H1 (cell line): ENCODE measurements at regions not wholly inside any gene's neighbourhood (a gene's known extent, or its start where the extent isn't known, plus 50 kb on each side); places are given as distances from the start of the nearest gene placed in this dataset.

ENCODE experiments used
- CTCF ChIA-PET: fragments of 300-600 bp; sonication (Branson Sonifier 250); formaldehyde crosslinking; loops from one replicate; lab custom pipeline; 2021; ENCODE audit not compliant: partially characterized antibody; lab: Charles Lee
- POLR2A ChIA-PET: fragments of 300-600 bp; sonication (Branson Sonifier 250); formaldehyde crosslinking; loops from one replicate; lab custom pipeline; 2021; ENCODE audit warnings: inconsistent platforms; ENCODE audit not compliant: partially characterized antibody; lab: Charles Lee
- DNase-seq, 2 experiments: peaks; one replicate each; pipeline versions ENCODE4 v3.0.0 to v3.0.0-alpha.2; 2010 to 2022; ENCODE audit warnings: low spot score in 2 of 2, low read depth in 1 of 2, mixed read lengths in 1 of 2
- FAIRE-seq: peaks from 2 replicates; lab custom pipeline; 2011; peaks lifted over from hg19 to GRCh38; lab: Jason Lieb, UNC
- H2AFZ ChIP-seq: 2 replicates; pipeline ENCODE4 v1.8.1; 2012; ENCODE audit warnings: low read length, inconsistent platforms
- H2AK5ac ChIP-seq: 2 replicates; pipeline ENCODE4 v1.6.1; 2013; ENCODE audit warnings: low read depth, low read length
- H2BK120ac ChIP-seq: replicated peaks from 2 replicates; pipeline ENCODE3; 2013; ENCODE audit warnings: low read depth, low read length, inconsistent platforms
- H2BK12ac ChIP-seq: 2 replicates; pipeline ENCODE4 v1.6.1; 2013; ENCODE audit warnings: low read depth, low read length
- H2BK15ac ChIP-seq: 2 replicates; pipeline ENCODE4 v1.6.1; 2013; ENCODE audit warnings: low read length
- H2BK20ac ChIP-seq: 2 replicates; pipeline ENCODE4 v1.6.1; 2013; ENCODE audit warnings: low read length
- H2BK5ac ChIP-seq: 2 replicates; pipeline ENCODE4 v1.6.1; 2013; ENCODE audit warnings: low read depth, low read length
- H3K14ac ChIP-seq: 2 replicates; pipeline ENCODE4 v1.6.1; 2013; ENCODE audit warnings: inconsistent platforms; ENCODE audit not compliant: insufficient read length
- H3K18ac ChIP-seq: 2 replicates; pipeline ENCODE4 v1.6.1; 2013; ENCODE audit warnings: low read length; ENCODE audit errors: extremely low read depth
- H3K23ac ChIP-seq: 2 replicates; pipeline ENCODE4 v1.6.1; 2013; ENCODE audit warnings: inconsistent platforms; ENCODE audit not compliant: insufficient read length
- H3K23me2 ChIP-seq: 2 replicates; pipeline ENCODE4 v1.6.1; 2013; ENCODE audit warnings: low read depth, low read length
- H3K27ac ChIP-seq: 2 replicates; pipeline ENCODE4 v1.6.1; 2011; ENCODE audit warnings: low read depth, low read length, inconsistent platforms
- H3K27me3 ChIP-seq, 4 experiments: replicated peaks in 1 of 4; 1 replicate in 1 of 4; 2 replicates in 3 of 4; pipeline versions ENCODE4 v1.6.1 to v1.8.1; 2011 to 2013; ENCODE audit warnings: low read length in 3 of 4, mild to moderate bottlenecking in 3 of 4, inconsistent platforms in 2 of 4, mixed read lengths in 2 of 4, moderate library complexity in 1 of 4; ENCODE audit not compliant: control insufficient read depth in 3 of 4, insufficient read depth in 3 of 4; ENCODE audit errors: extremely low read depth in 1 of 4
- H3K36me3 ChIP-seq, 4 experiments: 2 replicates each; pipeline versions ENCODE4 v1.6.1 to v1.8.1; 2011 to 2013; ENCODE audit warnings: mild to moderate bottlenecking in 4 of 4, low read length in 3 of 4, moderate library complexity in 2 of 4, control low read depth in 1 of 4, inconsistent platforms in 1 of 4; ENCODE audit not compliant: insufficient read depth in 4 of 4, control insufficient read depth in 2 of 4
- H3K4ac ChIP-seq: replicated peaks from 2 replicates; pipeline ENCODE3; 2013; ENCODE audit warnings: low read length, low read depth, mixed read lengths, inconsistent platforms; ENCODE audit not compliant: insufficient read length
- H3K4me1 ChIP-seq, 4 experiments: replicated peaks in 1 of 4; 1 replicate in 1 of 4; 2 replicates in 3 of 4; pipeline versions ENCODE4 v1.6.1 to v1.8.1; 2011 to 2013; ENCODE audit warnings: low read length in 3 of 4, inconsistent platforms in 2 of 4, mixed read lengths in 1 of 4; ENCODE audit not compliant: insufficient read depth in 4 of 4, control insufficient read depth in 3 of 4
- H3K4me2 ChIP-seq, 2 experiments: 2 replicates each; pipeline versions ENCODE4 v1.6.1 to v1.8.1; 2011 to 2013; ENCODE audit warnings: low read depth in 2 of 2, low read length in 2 of 2, control low read depth in 1 of 2, inconsistent platforms in 1 of 2, mild to moderate bottlenecking in 1 of 2; ENCODE audit not compliant: insufficient read depth in 1 of 2
- H3K4me3 ChIP-seq, 4 experiments: fragments of 200-600, 300-600 bp in 1 of 4; sonication (generic), shearing (Covaris generic), sonication (Bioruptor Twin) in 1 of 4; 2 replicates each; pipeline versions ENCODE4 v1.5.1 to v1.8.1; 2011 to 2016; ENCODE audit warnings: low read length in 4 of 4, low read depth in 3 of 4, control low read depth in 2 of 4, inconsistent platforms in 2 of 4, mild to moderate bottlenecking in 2 of 4, mixed read lengths in 1 of 4, moderate library complexity in 1 of 4; ENCODE audit not compliant: insufficient read depth in 2 of 4; ENCODE audit errors: extremely low read depth in 1 of 4
- H3K56ac ChIP-seq: replicated peaks from 2 replicates; pipeline ENCODE3; 2013; ENCODE audit warnings: low read depth, mild to moderate bottlenecking, mixed read lengths, low read length, inconsistent platforms; ENCODE audit not compliant: insufficient read length
- H3K79me1 ChIP-seq: 2 replicates; pipeline ENCODE4 v1.6.1; 2013; ENCODE audit warnings: low read depth, low read length, control low read depth
- H3K79me2 ChIP-seq, 2 experiments: 2 replicates each; pipeline versions ENCODE4 v1.6.1 to v1.8.1; 2012 to 2013; ENCODE audit warnings: low read length in 2 of 2, mild to moderate bottlenecking in 2 of 2, inconsistent platforms in 1 of 2; ENCODE audit not compliant: insufficient read depth in 2 of 2, control insufficient read depth in 1 of 2
- H3K9ac ChIP-seq, 4 experiments: replicated peaks in 1 of 4; 1 replicate in 1 of 4; 2 replicates in 3 of 4; pipeline versions ENCODE4 v1.6.1 to v1.8.1; 2011 to 2013; ENCODE audit warnings: low read depth in 3 of 4, low read length in 3 of 4, control low read depth in 2 of 4, mild to moderate bottlenecking in 2 of 4, moderate library complexity in 2 of 4, inconsistent platforms in 1 of 4; ENCODE audit errors: extremely low read depth in 1 of 4
- H3K9me3 ChIP-seq, 2 experiments: 2 replicates each; pipeline versions ENCODE4 v1.6.1 to v1.8.1; 2012 to 2013; ENCODE audit warnings: mild to moderate bottlenecking in 2 of 2, moderate library complexity in 2 of 2, control low read depth in 1 of 2, inconsistent platforms in 1 of 2, low read depth in 1 of 2, low read length in 1 of 2, mixed read lengths in 1 of 2; ENCODE audit not compliant: insufficient read depth in 2 of 2
- H4K20me1 ChIP-seq, 2 experiments: replicated peaks in 1 of 2; 2 replicates each; pipeline versions ENCODE3 to v1.8.1; 2011 to 2013; ENCODE audit warnings: inconsistent platforms in 2 of 2, low read length in 2 of 2, mild to moderate bottlenecking in 1 of 2; ENCODE audit not compliant: insufficient read depth in 2 of 2, control insufficient read depth in 1 of 2
- H4K5ac ChIP-seq: 2 replicates; pipeline ENCODE4 v1.6.1; 2013; ENCODE audit warnings: low read length, low read depth, mixed read lengths, inconsistent platforms; ENCODE audit not compliant: insufficient read length
- H4K8ac ChIP-seq: 2 replicates; pipeline ENCODE4 v1.8.0; 2013; ENCODE audit warnings: mild to moderate bottlenecking, moderate library complexity, low read length, inconsistent platforms; ENCODE audit not compliant: insufficient read depth; ENCODE audit errors: extremely low read depth
- H4K91ac ChIP-seq: replicated peaks from 2 replicates; pipeline ENCODE3; 2013; ENCODE audit warnings: low read length, mixed read lengths, inconsistent platforms; ENCODE audit not compliant: insufficient read length
- BRCA1 ChIP-seq: IDR thresholded peaks from 2 replicates; pipeline ENCODE4 v1.6.1; 2012; ENCODE audit warnings: low read depth, low read length, improper control_type of control experiment
- CBX8 ChIP-seq: fragments of 300-800, 300-1000 bp; sonication (generic); IDR thresholded peaks from 2 replicates; pipeline ENCODE4 v1.7.1; 2016; ENCODE audit warnings: low read depth, low read length, borderline replicate concordance
- GABPA ChIP-seq: IDR thresholded peaks from 2 replicates; pipeline ENCODE4 v1.6.1; 2011; ENCODE audit warnings: mild to moderate bottlenecking, low read length, moderate library complexity, borderline replicate concordance; ENCODE audit not compliant: insufficient read depth
- JUN ChIP-seq: IDR thresholded peaks from 2 replicates; pipeline ENCODE4 v1.6.1; 2011; ENCODE audit warnings: low read depth, mild to moderate bottlenecking, improper control_type of control experiment, low read length
- KDM1A ChIP-seq: fragments of 200-600, 300-600 bp; sonication (generic); IDR thresholded peaks from 2 replicates; pipeline ENCODE4 v1.7.1; 2016; ENCODE audit warnings: mild to moderate bottlenecking, low read length, borderline replicate concordance
- KDM5A ChIP-seq: fragments of 200-600 bp; IDR thresholded peaks from 2 replicates; pipeline ENCODE4 v1.7.1; 2012; ENCODE audit warnings: mild to moderate bottlenecking, low read length, inconsistent platforms, mixed read lengths
- NANOG ChIP-seq: IDR thresholded peaks from 2 replicates; pipeline ENCODE4 v1.6.1; 2011; ENCODE audit warnings: low read length, low read depth, mild to moderate bottlenecking, inconsistent platforms; ENCODE audit not compliant: insufficient read depth, poor library complexity, severe bottlenecking
- RAD21 ChIP-seq, 2 experiments: IDR thresholded peaks in 1 of 2; conservative IDR thresholded peaks in 1 of 2; 2 replicates each; pipeline ENCODE4 v1.6.1; 2011; ENCODE audit warnings: low read depth in 2 of 2, low read length in 2 of 2, improper control_type of control experiment in 1 of 2, inconsistent platforms in 1 of 2, mild to moderate bottlenecking in 1 of 2, moderate library complexity in 1 of 2
- SP2 ChIP-seq: IDR thresholded peaks from 2 replicates; pipeline ENCODE4 v1.6.1; 2012; ENCODE audit warnings: mild to moderate bottlenecking, low read length, inconsistent platforms
- SP4 ChIP-seq: IDR thresholded peaks from 2 replicates; pipeline ENCODE4 v1.6.1; 2012; ENCODE audit warnings: low read length, inconsistent platforms
- SRF ChIP-seq: IDR thresholded peaks from 2 replicates; pipeline ENCODE4 v1.6.1; 2011; ENCODE audit warnings: mild to moderate bottlenecking, low read depth, low read length, moderate library complexity
- TBP ChIP-seq: IDR thresholded peaks from 2 replicates; pipeline ENCODE4 v1.6.1; 2011; ENCODE audit warnings: low read depth, low read length, improper control_type of control experiment
- TEAD4 ChIP-seq: IDR thresholded peaks from 2 replicates; pipeline ENCODE4 v1.6.1; 2012; ENCODE audit warnings: low read depth, low read length, inconsistent platforms, mixed read lengths
- WGBS, 2 experiments: shearing (Covaris generic) in 1 of 2; methylation state at CpG; one replicate each; pipeline versions ENCODE4 v1.1.6 to v1.1.7; 2013 to 2015; ENCODE audit warnings: low lambda C conversion rate in 2 of 2, mixed read lengths in 2 of 2, inconsistent platforms in 1 of 2, low coverage in 1 of 2, missing lambda C conversion rate in 1 of 2; ENCODE audit not compliant: insufficient replicate concordance in 2 of 2, insufficient coverage in 1 of 2, insufficient read length in 1 of 2; ENCODE audit errors: extremely low coverage in 1 of 2, missing lambda C conversion rate in 1 of 2; 5-methylcytosine and 5-hydroxymethylcytosine counted together
- TF ChIP-seq, protein P1 (sequence below): IDR thresholded peaks from 2 replicates; pipeline ENCODE4 v1.6.1; 2012; ENCODE audit warnings: inconsistent platforms

- no peak overlapping the region for H3K4ac ChIP-seq
- H3K56ac ChIP-seq, result no peak overlapping the region
- H2AFZ ChIP-seq, result no peak overlapping the region
- H2BK5ac ChIP-seq, result no peak overlapping the region
- H4K91ac ChIP-seq, result no peak overlapping the region
- no peaks in the 10 kb centered on the region for H3K36me3 ChIP-seq
- H4K5ac ChIP-seq, result no peak overlapping the region
- FAIRE-seq (no peak), DNase-seq (no peak)
- no peak overlapping the region for H2BK120ac ChIP-seq
- H4K8ac ChIP-seq, result no peak overlapping the region
- no peak overlapping the region for H2BK15ac ChIP-seq
- H3K4me3 ChIP-seq, result no peak overlapping the region
- 90% methylated on average over 1 of the region's 1 CpG; no CpG with 5 or more reads in 1 of the 2 experiments for WGBS, 2 experiments
- no peak overlapping the region for H2AK5ac ChIP-seq
- no peak overlapping the region for H3K18ac ChIP-seq
- no peaks in the 10 kb centered on the region for H3K79me1 ChIP-seq
- H3K27me3 ChIP-seq, result no peaks in the 10 kb centered on the region
- no peak overlapping the region for H3K27ac ChIP-seq
- no peak overlapping the region for H3K23ac ChIP-seq
- no peak overlapping the region for H3K4me2 ChIP-seq
- CTCF ChIA-PET, result interaction anchor here (0.8 kb wide), 1 partner anchor 8 kb away, joined by 3 read pairs; no protein-coding TSS in a partner anchor
- no peaks in the 10 kb centered on the region for H3K79me2 ChIP-seq
- no peak overlapping the region for H2BK12ac ChIP-seq
- POLR2A ChIA-PET, result no interaction called here
- H3K14ac ChIP-seq, result no peak overlapping the region
- TF ChIP-seq BRCA1, result no peak
- TF ChIP-seq SP4, result no peak
- no peak for TF ChIP-seq RAD21 (IDR thresholded peaks at IDR 0.05 in 1 of 2, conservative IDR thresholded peaks at IDR 0.05 in 1 of 2; ENCODE audit: low read depth in 2 of 2, low read length in 2 of 2)
- no peak for TF ChIP-seq KDM5A
- TF ChIP-seq SP2, result no peak
- TF ChIP-seq, protein P1, sequence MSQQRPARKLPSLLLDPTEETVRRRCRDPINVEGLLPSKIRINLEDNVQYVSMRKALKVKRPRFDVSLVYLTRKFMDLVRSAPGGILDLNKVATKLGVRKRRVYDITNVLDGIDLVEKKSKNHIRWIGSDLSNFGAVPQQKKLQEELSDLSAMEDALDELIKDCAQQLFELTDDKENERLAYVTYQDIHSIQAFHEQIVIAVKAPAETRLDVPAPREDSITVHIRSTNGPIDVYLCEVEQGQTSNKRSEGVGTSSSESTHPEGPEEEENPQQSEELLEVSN, result no peak
- no peak for TF ChIP-seq JUN
- TF ChIP-seq SRF, result no peak
- no peak for TF ChIP-seq NANOG
- no peak for TF ChIP-seq CBX8
- TF ChIP-seq TEAD4, result no peak
- TF ChIP-seq GABPA, result no peak
- TF ChIP-seq KDM1A, result no peak
- TF ChIP-seq TBP, result no peak
- H4K20me1 ChIP-seq, result no peaks in the 10 kb centered on the region
- H3K9me3 ChIP-seq, result no peaks in the 10 kb centered on the region
- H2BK20ac ChIP-seq, result no peak overlapping the region
- no peaks in the 10 kb centered on the region for H3K4me1 ChIP-seq
- H3K23me2 ChIP-seq, result no peaks in the 10 kb centered on the region
- no peak overlapping the region for H3K9ac ChIP-seq
These were observed 763.6 kb downstream of the CDH11 start for GRCh38 chr16:64358291-64358690.
